T follicular helper cell (primary cell): ENCODE measurements at regions not wholly inside any gene's neighbourhood (a gene's known extent, or its start where the extent isn't known, plus 50 kb on each side); places are given as distances from the start of the nearest gene placed in this dataset.

Source experiments
- DNase-seq: peaks from one replicate; pipeline ENCODE4 v3.0.0-alpha.2; 2020; ENCODE audit warnings: low read depth

GRCh38 chr13:24081387-24081786 is 79.1 kb upstream of the SPATA13 start:
- no peak for DNase-seq

GRCh38 chr13:24083141-24083540 is 77.4 kb upstream of the SPATA13 start:
- DNase-seq, result no peak

DNA sequence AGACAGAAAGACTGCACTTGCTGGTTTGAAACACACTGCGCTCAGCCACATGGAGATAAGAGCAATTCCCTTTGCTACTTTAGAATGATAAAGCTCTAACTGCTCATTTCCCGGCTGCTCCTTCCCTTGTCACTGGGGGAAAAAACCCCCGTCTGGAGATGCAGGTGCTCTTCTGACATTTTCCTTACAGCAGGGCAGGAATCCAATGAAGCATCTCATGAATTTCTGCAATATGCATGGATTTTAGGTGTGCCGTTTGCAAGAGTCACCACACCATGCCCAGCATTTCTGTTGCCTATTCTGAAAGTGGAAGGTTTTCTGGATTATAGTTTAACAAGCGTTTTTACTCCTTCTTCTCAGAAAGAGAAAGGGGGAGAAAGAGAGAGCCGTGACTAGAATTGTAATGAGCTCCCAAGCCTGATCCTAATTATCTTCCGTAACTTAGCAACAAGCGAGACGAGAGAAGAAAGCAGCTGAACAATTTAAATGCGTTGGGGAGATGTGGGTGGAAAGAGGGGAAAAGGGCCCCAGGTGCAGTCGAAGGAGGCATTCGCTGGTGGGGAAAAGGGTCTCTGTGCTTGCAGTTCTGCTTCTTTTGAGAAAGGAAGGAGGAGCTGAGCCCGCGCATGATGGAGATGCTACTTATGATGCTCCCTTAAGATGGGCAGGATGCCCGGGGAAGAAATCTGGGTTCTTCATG is 76.6 kb upstream of the SPATA13 start:
- no peak for DNase-seq

DNA sequence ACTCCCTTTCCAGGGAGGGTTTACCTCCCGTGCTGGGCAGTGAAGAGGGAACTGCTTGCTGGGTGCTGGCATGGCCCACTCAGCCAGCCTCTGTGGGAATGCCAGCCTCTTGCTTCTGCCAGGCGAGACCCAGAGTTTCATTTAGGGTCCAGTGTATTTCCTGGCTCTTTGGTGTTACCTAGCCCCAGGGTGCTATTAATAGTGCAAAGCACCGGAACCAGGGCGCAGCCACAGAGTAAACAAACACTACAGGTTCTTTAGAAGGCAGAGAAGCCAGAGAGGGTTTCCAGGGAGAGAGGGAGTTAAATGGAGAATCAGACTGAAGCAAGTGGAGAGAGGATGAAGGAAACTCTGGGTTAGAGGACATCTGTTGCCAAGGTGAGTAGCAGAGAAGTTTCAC is 74.9 kb upstream of the SPATA13 start:
- no peak for DNase-seq

DNA sequence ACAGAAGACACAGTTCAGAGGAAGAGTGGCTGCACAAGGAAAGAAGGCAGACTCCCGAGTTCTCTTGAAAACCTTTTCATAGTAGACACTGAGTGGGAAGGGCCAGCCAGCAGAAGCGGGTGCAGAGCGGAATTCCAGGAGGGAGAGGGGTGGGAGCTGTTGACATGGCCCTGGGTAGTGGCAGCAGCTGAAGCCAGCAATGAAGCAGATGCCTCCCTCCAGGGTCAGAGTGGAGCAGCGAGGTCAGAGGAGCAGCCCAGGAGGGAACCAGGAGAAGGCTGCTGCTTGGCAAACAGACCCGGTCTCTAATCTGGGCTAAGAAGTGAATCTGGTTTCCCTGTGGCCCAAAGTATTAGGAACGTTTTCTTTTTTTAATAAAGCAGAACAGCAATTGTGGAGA is 73.9 kb upstream of the SPATA13 start:
- DNase-seq, result no peak

DNA sequence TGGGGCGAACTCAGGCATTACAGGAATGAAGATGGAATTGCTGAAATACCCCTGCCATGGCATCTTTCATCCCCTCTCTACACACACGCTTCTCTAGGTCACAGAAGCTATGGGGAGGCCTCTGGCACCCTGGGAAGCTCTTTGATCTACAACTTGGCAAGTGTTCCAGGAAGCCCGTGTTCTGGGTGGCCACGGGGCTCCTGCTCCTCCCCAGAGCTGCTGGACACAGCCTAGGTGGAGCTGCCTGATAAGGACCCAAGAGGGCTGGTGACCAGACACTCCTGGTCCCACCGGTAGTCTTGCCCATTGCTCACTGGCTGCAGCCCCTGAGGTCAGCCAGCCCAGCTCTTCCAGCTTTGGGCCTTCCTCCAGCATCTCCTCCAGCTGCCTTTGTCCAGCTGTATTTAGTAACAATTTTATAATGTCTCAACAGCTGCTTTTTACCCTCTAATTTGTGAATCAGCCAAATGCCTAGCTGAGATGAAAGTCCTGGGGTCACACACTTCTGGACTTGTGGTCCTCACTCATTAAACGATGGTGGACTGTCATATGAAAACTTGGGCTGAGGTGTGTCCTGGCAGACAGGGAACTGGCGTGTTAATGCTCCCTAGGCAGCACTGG is 72.8 kb upstream of the SPATA13 start:
- no peak for DNase-seq

DNA sequence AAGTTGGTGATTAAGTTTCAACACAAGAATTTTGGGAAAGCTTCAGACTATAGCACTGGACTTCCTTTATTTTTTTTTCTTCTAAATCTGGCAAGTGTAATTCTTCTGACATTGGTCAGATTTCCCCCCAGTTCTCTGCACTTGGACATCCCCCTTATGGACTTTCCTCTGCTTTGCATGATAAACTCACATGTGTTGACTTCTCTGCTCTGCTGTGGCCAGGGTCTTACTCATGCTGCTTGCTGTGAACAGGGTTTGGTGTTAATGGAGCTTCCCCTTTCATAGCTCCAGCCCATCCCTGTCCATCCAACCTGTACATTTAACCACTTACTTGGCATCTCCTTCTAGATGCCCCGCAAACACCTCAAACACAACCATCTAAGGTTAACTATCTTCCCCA is 70.5 kb upstream of the SPATA13 start:
- DNase-seq, result no peak

GRCh38 chr13:24091080-24091479 is 69.4 kb upstream of the SPATA13 start:
- DNase-seq, result no peak

DNA sequence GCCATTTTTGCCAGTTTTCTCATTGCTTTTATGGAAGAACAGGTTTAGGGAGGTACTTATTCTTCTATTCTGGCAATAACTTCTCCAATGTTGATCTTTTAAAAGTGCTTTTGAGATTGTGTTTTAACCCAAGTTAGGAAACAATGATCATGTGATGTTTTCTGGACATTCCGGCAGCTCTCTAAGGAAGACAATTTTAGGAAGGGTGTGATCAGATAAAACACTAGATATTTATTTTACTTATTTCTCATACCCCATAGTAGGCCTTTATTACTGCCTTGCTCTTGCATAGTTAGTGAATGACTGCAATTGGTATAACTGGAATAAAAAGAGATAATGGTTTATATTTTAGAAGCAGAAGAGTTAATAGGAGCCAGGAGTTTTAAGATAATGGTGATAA is 68.4 kb upstream of the SPATA13 start:
- no peak for DNase-seq

DNA sequence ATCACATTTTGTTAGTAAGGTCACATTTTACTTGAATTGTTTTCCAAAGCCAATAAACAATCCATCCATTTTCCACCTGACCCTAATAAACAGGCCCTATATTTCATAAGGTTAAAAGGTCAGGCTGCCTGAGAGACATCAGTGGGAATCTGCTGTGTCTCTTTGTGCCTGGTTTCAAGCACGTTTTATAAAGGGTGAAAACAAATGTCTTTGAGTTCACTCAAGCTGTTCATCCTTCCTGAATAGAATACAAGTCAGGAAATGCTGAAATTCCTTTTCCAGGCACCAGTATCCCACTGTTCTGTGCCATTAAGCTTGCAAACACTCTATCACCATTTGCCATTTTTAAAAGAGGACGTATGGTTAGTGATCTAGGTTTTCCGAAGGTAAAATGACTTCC is 67.5 kb upstream of the SPATA13 start:
- DNase-seq, result no peak

- no peak for DNase-seq
Observed at GRCh38 chr13:24096659-24097058, 63.9 kb upstream of the SPATA13 start.

DNA sequence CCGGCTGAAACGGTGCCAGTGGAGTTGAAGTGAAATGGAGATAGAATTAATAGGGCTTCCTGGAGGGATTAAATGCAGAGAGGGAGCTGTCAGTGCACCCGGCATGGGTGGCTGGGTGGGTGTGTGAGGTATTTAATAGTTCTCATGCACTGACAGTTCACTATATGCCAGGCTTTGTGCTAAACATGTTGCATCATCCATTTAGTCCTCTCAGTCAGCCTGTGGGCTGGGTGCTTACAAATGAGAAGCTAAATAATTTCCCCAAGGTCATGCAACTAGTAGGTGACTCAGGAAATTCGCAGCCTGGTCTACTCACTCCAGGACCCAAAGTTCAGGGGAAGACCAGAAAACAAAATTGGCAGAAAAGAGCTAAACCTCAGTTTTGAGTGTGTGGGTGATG is 63.5 kb upstream of the SPATA13 start:
- DNase-seq, result no peak

GRCh38 chr13:24097667-24098066 is 62.9 kb upstream of the SPATA13 start:
- no peak for DNase-seq

- DNase-seq, result no peak
Observed at GRCh38 chr13:24099490-24099889, 61.0 kb upstream of the SPATA13 start.

DNA sequence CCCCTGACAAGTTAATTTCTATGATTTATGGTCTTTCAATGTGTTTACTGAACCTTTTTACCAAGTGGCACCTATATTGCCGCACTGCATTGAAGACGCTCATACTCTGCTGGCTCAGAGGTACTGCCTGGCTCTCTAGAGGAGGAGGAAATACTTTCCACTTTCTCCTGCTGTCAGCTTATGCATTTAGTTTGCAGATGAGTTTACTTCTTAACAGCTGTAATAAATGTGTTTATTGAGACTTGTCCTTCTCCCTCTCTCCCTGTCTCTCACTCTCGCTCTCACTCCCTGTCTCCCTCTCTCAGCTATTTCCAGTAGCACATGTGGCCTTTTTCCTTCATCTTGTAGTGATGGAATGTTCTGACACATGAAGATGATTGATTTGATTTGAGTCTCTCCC is 60.3 kb upstream of the SPATA13 start:
- no peak for DNase-seq

GRCh38 chr13:24103782-24104372 is 56.6 kb upstream of the SPATA13 start:
- no peak for DNase-seq

- no peak for DNase-seq
Observed at GRCh38 chr13:24104723-24105122, 55.8 kb upstream of the SPATA13 start.

- no peak for DNase-seq
Observed at GRCh38 chr13:24106429-24106828, 54.1 kb upstream of the SPATA13 start.

- DNase-seq, result no peak
Observed at GRCh38 chr13:24107955-24108614, 52.4 kb upstream of the SPATA13 start.

- no peak for DNase-seq
Observed at GRCh38 chr13:24108615-24108965, 51.9 kb upstream of the SPATA13 start.

- no peak for DNase-seq
Observed at GRCh38 chr13:24110011-24110410, 50.5 kb upstream of the SPATA13 start.
